Retina (tissue), 1 donor: ENCODE measurements at regions not wholly inside any gene's neighbourhood (a gene's known extent, or its start where the extent isn't known, plus 50 kb on each side); places are given as distances from the start of the nearest gene placed in this dataset.
A peak's percentile ranks its signal among the peaks of the same experiment; 100 is the strongest.

Source experiments
- DNase-seq: peaks from one replicate; pipeline ENCODE4 v3.0.0-alpha.2; 2016

GRCh38 chr3:34920806-34921205, 718.5 kb upstream of the ARPP21 start:
- peak; percentile 1 for DNase-seq

DNA sequence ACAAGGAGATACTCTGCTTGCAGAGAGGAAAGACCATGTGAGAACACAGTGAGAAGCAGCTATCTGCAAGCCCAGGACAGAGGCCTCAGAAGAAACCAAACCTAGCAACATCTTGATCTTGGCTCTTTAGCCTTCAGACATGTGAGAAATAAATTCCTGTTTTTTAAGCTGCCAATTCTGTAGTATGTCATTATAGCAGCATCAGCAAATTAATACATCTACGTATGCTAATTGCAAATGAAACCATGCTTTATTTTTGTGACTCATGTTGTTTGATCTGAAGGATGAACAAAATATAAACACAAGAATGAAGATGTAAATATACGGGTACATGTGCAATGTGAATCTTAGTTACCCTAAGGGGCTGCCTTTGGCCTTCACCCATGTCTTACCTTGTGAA, 714.4 kb upstream of the ARPP21 start:
- no peak for DNase-seq

DNA sequence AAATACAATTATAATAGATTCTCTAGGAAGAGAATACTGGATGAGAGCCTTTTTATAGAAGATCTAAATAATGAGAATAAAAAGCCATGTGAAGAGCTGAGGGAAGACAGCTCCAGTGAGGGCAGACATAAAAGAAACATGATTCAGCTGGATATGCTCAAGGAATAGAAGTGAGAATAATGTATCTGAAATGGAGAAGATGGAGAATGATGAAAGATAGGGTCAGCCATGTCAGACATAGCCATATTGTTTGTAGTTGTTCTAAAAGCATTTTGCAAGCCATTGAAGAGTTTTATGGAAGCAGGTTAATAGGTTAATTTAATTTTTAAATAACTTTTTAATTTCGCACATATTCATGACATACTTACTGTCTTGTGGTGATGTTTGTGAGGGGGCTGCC, 713.5 kb upstream of the ARPP21 start:
- no peak for DNase-seq

- no peak for DNase-seq
Measured at GRCh38 chr3:34929036-34929435, 710.3 kb upstream of the ARPP21 start.

- DNase-seq = no peak
Measured at GRCh38 chr3:34934660-34935059, 704.7 kb upstream of the ARPP21 start.

DNA sequence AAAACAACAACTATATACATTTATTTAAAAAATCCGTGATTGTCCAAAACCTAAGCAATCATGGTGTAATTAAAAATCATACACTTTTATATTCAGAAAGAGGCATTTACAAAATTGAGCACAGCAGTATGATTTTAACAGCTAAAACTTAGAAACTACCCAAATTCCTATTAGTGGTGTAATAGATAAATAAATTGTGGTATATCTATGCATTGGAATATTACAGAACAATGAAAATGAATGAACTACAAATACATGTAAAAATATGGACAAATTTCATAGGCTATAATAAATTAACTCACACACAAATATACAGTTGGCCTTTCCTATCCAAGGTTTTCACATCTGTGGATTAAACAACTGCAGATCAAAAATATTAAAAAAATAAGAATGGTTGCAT, 700.5 kb upstream of the ARPP21 start:
- DNase-seq = no peak

DNA sequence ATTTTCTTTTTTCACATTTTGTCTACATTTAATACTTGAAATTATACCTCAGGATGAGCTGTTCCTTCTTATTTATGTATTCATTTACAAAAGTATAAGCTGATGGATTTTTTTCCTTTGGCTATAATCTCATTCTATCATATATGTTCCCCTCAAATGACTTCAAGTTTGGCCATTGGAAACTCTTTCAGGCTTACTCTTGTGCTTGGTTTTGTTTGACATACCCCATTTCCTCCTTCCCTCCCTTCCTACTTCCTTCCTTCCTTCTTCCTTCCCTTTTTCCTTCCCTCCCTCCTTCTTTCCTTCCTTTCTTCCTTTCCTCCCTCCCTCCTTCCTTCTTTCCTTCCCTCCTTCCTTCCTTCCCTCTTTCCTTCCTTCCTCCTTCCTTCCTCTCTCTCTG, 697.1 kb upstream of the ARPP21 start:
- DNase-seq = no peak

DNA sequence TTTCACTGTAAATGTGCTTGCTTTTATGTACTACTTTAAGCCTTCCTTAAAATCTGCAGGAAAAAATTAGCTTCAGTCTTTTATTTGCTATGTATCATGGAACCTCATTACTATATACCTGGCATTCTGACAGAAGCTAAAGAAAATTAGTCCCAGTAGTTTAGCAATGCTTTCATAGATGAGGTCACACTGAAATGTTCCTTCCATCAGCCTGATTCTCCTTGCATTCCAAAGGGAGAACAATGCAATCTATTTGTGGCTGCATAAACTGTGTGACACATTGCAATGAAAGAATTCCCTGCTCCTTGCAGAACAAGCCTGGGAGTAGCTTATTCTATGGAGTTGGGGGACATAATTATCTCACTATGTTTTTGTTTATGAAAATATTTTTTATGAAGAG, 691.5 kb upstream of the ARPP21 start:
- peak; percentile 21 for DNase-seq

GRCh38 chr3:34948517-34948916, 690.8 kb upstream of the ARPP21 start:
- DNase-seq = no peak

GRCh38 chr3:34955680-34956079, 683.6 kb upstream of the ARPP21 start:
- no peak for DNase-seq

DNA sequence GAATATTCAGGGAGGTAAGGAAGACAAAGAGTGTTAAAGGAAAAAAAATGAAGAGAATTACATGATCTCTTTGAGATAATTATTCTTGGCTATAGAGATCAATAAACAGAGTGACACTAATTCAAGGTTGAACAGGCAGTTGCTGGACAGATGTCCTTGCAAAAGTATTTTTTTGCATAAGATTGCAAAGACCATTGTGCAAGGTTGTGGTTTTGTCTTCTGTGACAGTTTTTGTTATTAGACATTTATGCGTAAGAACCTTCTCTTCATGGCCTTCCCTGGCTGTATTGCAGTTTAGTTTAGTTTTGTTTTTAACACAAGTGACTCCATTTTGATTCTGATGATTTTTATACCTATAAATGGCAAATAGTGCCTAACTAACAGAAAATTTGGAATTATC, 682.8 kb upstream of the ARPP21 start:
- no peak for DNase-seq

DNA sequence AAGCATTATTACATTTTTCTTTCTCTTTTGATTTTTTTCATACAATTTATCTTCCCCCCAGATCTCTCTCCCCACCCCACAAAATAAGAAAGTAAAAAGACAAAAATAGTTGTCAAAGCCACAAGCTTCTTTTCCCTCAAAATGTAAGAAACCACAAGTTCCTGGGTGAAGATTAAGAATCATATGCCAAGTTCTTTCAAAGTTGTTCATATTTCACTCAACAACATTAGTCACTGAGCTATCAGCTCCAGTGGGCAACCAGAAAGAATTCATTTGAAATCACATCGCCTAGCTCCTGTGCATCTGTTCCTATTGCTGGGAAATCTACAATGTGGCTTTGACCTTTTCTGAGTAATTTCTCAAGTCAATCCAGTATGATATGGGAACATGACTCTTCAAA, 681.6 kb upstream of the ARPP21 start:
- no peak for DNase-seq

GRCh38 chr3:34969513-34969912, 669.8 kb upstream of the ARPP21 start:
- no peak for DNase-seq

- DNase-seq = no peak
Measured at GRCh38 chr3:34972481-34972880, 666.8 kb upstream of the ARPP21 start.

GRCh38 chr3:34973586-34973985, 665.7 kb upstream of the ARPP21 start:
- DNase-seq = no peak

- DNase-seq = no peak
Measured at GRCh38 chr3:34983631-34984030, 655.7 kb upstream of the ARPP21 start.

GRCh38 chr3:34988296-34988695, 651.0 kb upstream of the ARPP21 start:
- DNase-seq = no peak

DNA sequence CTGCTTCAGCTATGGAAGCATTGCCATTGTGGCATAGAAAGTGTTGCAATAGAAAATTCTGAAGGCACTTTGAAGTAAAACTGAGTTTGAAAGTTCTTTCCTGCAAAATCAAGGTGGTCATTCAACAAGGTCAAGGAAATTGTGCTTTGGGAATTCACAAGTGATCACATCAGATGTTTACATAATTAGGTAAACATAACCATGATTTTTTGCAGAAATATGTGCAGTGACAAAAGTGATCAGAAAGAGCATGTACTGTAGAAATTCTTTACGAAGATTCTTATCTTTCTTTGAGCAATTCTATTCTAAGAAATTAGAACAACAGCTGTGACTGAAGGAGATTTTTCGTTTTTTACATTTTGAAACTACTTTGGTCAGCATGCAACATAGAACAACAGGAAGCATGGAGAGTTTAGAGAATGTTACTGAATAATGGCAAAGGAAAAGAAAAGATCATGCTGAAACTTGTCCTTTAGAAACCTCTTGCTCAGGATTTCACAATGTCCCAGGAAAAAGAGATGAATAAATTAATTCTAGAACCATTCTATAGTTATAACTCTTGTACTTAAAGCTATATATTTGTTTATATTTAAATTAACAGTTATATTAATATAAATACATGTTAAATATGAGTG, 643.4 kb upstream of the ARPP21 start:
- DNase-seq = no peak

DNA sequence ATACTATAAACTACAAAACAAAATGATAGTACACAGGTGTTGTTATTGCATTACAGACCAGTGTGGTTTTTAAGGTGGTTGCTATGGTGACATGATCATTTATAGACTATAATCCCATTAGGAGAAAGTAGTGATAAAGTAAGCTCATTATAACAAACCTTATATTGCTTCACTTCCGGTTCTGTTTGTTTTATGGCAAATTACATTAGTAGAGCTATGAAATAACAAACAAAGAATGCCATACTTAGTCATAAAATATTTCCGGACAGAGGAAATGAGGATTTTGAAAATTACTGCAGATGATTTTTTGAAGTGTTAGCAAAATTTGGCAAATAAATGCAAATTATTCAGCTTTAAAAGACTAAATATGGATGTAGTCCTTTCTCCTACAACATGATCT, 640.4 kb upstream of the ARPP21 start:
- DNase-seq = no peak

DNA sequence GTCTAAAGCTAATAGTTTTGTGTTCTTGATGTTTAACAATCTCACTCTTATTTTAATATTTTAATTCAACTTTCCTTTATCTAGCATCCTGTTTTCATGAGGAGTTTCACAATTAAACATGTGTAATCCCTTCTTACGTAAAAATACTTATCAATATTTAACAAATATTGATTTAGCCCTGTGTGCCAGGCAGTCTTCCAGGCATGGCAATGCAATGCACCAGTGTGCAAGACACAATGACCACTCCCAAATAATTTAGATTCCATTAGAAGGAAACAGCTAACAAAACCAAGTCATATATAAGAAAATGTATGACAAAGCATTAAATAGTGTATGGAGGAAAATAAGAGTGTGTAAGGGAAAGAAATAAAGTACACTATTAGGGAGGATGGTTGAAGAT, 627.1 kb upstream of the ARPP21 start:
- DNase-seq = no peak

DNA sequence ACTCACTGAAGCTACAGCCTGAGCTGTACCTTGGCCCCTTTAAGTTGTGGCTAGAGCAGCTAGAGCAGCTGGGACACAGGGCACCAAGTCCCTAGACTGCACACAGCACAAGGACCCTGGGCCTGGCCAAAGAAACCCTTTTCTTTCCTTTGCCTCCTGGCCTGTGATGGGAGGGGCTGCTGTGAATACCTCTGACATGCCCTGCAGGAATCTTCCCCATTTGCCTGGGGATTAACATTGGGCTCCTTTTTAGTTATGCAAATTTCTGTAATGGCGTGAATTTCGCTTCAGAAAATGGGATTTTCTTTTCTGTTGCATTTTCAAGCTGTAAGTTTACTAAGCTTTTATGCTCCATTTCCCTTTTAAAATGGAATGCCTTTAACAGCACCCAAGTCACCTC, 611.2 kb upstream of the ARPP21 start:
- no peak for DNase-seq

DNA sequence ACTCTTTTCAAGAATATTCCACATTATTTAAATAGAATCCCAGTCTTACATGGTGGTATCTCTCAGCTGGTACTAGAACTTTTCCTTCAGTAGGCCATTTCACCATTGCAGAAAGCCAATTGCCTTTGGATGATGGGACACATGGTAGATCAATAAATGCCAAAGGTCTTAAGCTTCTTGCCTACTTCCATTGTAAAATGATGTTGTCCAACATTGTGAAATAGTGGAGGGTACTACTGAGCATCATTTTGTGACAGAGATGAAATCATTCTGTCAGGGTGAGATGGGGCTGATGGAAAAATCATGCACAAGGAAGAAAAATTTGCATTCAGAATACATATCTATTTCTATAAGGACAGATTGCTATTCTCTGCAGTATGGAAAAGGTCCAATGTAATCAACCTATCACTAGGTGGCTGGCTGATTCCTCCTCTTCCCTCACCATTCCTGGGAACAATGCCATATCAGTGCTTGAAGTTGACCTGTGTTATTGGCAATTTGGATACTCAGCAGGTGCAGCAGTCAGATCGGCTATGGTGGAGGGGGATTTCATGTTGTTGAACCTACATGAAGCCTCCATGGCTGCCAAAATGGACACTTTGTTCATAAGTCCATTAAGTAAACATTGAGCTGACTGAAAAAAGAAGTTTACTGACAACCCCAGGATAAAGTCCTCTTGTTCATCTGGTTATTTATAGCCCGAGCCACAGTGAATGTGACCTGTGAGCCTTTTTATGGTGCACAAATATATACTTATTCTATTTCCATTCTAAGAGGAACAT, 596.9 kb upstream of the ARPP21 start:
- no peak for DNase-seq

DNA sequence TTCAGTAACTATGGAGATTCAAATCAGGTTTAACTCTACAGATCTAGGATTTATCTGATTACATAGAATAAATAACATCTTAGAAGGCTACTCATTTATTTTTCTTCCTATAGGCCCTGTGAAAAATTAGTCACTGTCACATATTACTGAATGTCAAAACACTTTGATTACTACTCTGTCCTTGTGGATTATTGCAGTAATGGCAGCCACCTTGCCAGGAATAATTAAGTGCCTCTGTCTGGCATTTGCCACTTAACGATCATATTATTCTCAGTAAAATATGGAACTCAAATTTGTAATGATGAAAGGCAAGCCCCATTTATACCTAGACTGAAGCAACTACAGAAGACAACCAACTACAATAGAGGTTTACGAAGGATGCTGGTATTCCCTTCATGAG, 596.3 kb upstream of the ARPP21 start:
- DNase-seq = no peak

GRCh38 chr3:35044190-35044589, 595.1 kb upstream of the ARPP21 start:
- no peak for DNase-seq

- DNase-seq = no peak
Measured at GRCh38 chr3:35045118-35045517, 594.2 kb upstream of the ARPP21 start.
